ENCODE measurements at regions not wholly inside any gene's neighbourhood (a gene's known extent, or its start where the extent isn't known, plus 50 kb on each side); places are given as distances from the start of the nearest gene placed in this dataset.

GRCh38 chr4:55018978-55019377, 106.4 kb downstream of the KDR start:
- no peak for FAIRE-seq
- ATAC-seq, result no peak
- Histone ChIP-seq H3K27ac (no peak overlapping the region), H3K27me3 (no peaks in the 10 kb centered on the region), H3K4me1 (no peaks in the 10 kb centered on the region), H3K9me3 (no peaks in the 10 kb centered on the region), H3K4me3 (no peak overlapping the region), H3K36me3 (no peaks in the 10 kb centered on the region)
- no peak for TF ChIP-seq CTCF (IDR thresholded peaks at IDR 0.05)
- 40 to 51% methylated on average over 2 of the region's 2 CpGs for WGBS, 2 donors
- no peak for DNase-seq
- intact Hi-C loops (cut with DNase I), result no loop called here

GRCh38 chr4:55018521-55018920, 106.9 kb downstream of the KDR start:
- Histone ChIP-seq H3K4me3 (no peak overlapping the region), H3K27me3 (no peaks in the 10 kb centered on the region), H3K4me1 (no peaks in the 10 kb centered on the region), H3K36me3 (no peaks in the 10 kb centered on the region), H3K9me3 (no peaks in the 10 kb centered on the region), H3K27ac (no peak overlapping the region)
- intact Hi-C loops (cut with DNase I), result no loop called here
- DNase-seq, result no peak
- no peak for TF ChIP-seq CTCF (IDR thresholded peaks at IDR 0.05)
- no peak for ATAC-seq
- FAIRE-seq, result no peak
- WGBS, 2 donors, result 58 to 59% methylated on average over 2 of the region's 2 CpGs

- 68 to 79% methylated on average over 4 of the region's 4 CpGs for WGBS, 2 donors
- Histone ChIP-seq H3K9me3 (no peaks in the 10 kb centered on the region), H3K27me3 (no peaks in the 10 kb centered on the region), H3K4me1 (no peaks in the 10 kb centered on the region), H3K27ac (no peak overlapping the region), H3K36me3 (no peaks in the 10 kb centered on the region), H3K4me3 (no peak overlapping the region)
- intact Hi-C loops (cut with DNase I), result no loop called here
- DNase-seq (no peak), ATAC-seq (no peak), FAIRE-seq (no peak)
- no peak for TF ChIP-seq CTCF (IDR thresholded peaks at IDR 0.05)
Observed at GRCh38 chr4:55017406-55017805, 108.0 kb downstream of the KDR start.

- Histone ChIP-seq H3K4me3 (no peak overlapping the region), H3K9me3 (no peaks in the 10 kb centered on the region), H3K27me3 (no peaks in the 10 kb centered on the region), H3K36me3 (no peaks in the 10 kb centered on the region), H3K4me1 (no peaks in the 10 kb centered on the region), H3K27ac (no peak overlapping the region)
- ATAC-seq, result no peak
- intact Hi-C loops (cut with DNase I), result no loop called here
- WGBS, 2 donors, result 59 to 64% methylated on average over 2 of the region's 2 CpGs
- no peak for FAIRE-seq
- no peak for DNase-seq
- no peak for TF ChIP-seq CTCF (IDR thresholded peaks at IDR 0.05)
Observed at GRCh38 chr4:55016131-55016530, 109.3 kb downstream of the KDR start.

GRCh38 chr4:55014876-55015275, 110.5 kb downstream of the KDR start:
- TF ChIP-seq CTCF (IDR thresholded peaks at IDR 0.05), result no peak
- no peak for FAIRE-seq
- H3K4me3 ChIP-seq, result no peak overlapping the region
- no peaks in the 10 kb centered on the region for H3K4me1 ChIP-seq
- H3K27me3 ChIP-seq, result no peaks in the 10 kb centered on the region
- ATAC-seq, result peak in 2 of 4 donors; percentile 17 to 26
- intact Hi-C loops (cut with DNase I), result no loop called here
- 24% methylated on average over 2 of the region's 2 CpGs for WGBS, 2 donors
- no peaks in the 10 kb centered on the region for H3K9me3 ChIP-seq
- DNase-seq, result no peak
- H3K36me3 ChIP-seq, result no peaks in the 10 kb centered on the region
- no peak overlapping the region for H3K27ac ChIP-seq

Measured in pancreas (tissue), 10 donors.